ENCODE measurements at regions not wholly inside any gene's neighbourhood (a gene's known extent, or its start where the extent isn't known, plus 50 kb on each side); places are given as distances from the start of the nearest gene placed in this dataset.

- no peaks in the 10 kb centered on the region for H3K27me3 ChIP-seq
- no peak overlapping the region for H3K4me3 ChIP-seq
- no peaks in the 10 kb centered on the region for H3K4me1 ChIP-seq
- DNase-seq (ENCODE audit: low spot score), result no peak
- no peak overlapping the region for H3K27ac ChIP-seq
- H3K36me3 ChIP-seq, result no peaks in the 10 kb centered on the region
- TF ChIP-seq CTCF (IDR thresholded peaks at IDR 0.05), result no peak
- no peaks in the 10 kb centered on the region for H3K9me3 ChIP-seq
These were observed 492.0 kb upstream of the NRSN1 start for GRCh38 chr6:23633996-23634395.

DNA sequence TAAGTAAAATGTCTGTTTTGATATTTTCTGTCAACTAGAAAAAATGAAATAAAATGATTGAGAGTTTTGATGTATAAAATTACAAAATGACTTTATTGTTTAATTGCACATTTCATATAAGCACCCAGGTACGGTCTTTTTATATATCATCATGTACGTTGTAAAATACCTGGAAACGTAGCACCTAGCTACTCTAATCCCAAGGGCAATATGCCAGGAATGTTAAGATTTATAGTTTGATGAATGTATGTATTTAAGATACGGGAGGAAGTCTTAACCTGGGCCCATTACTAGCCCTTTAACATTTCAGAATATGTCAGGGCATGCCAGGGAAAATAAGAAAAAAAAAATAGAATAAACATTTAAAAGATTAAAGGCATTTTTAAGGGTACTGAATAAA lies 490.9 kb upstream of the NRSN1 start:
- TF ChIP-seq CTCF (IDR thresholded peaks at IDR 0.05), result no peak
- H3K27me3 ChIP-seq, result no peaks in the 10 kb centered on the region
- H3K4me1 ChIP-seq, result no peaks in the 10 kb centered on the region
- H3K36me3 ChIP-seq, result no peaks in the 10 kb centered on the region
- H3K4me3 ChIP-seq, result no peak overlapping the region
- no peak for DNase-seq (ENCODE audit: low spot score)
- H3K9me3 ChIP-seq, result no peaks in the 10 kb centered on the region
- no peak overlapping the region for H3K27ac ChIP-seq

GRCh38 chr6:23637296-23637695 lies 488.7 kb upstream of the NRSN1 start:
- Histone ChIP-seq H3K4me3 (no peak overlapping the region), H3K4me1 (no peaks in the 10 kb centered on the region), H3K36me3 (no peaks in the 10 kb centered on the region), H3K9me3 (no peaks in the 10 kb centered on the region), H3K27me3 (no peaks in the 10 kb centered on the region), H3K27ac (no peak overlapping the region)
- TF ChIP-seq CTCF (IDR thresholded peaks at IDR 0.05), result no peak
- DNase-seq (ENCODE audit: low spot score), result no peak

DNA sequence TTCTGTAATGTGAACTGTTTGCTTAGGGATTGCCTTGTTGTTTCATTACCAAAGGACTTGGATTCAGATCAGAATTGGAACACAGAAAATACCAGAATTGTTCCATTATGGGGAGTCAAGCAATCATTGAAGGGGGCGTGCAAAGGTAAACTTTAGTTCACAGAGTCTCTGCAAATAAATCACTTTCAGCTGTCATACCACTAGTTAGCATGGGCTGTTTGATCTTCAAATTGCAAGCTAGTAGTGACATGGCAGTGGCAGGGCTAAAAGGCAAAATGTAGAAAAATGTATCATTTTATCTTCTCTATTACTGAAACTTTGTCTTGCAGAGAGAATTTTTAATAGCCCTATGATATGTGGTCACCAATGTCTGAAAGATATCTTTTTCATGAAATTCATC lies 483.2 kb upstream of the NRSN1 start:
- Histone ChIP-seq H3K27ac (no peak overlapping the region), H3K27me3 (no peaks in the 10 kb centered on the region), H3K4me1 (no peaks in the 10 kb centered on the region), H3K4me3 (no peak overlapping the region), H3K36me3 (no peaks in the 10 kb centered on the region), H3K9me3 (no peaks in the 10 kb centered on the region)
- DNase-seq (ENCODE audit: low spot score), result no peak
- TF ChIP-seq CTCF (IDR thresholded peaks at IDR 0.05), result no peak

DNA sequence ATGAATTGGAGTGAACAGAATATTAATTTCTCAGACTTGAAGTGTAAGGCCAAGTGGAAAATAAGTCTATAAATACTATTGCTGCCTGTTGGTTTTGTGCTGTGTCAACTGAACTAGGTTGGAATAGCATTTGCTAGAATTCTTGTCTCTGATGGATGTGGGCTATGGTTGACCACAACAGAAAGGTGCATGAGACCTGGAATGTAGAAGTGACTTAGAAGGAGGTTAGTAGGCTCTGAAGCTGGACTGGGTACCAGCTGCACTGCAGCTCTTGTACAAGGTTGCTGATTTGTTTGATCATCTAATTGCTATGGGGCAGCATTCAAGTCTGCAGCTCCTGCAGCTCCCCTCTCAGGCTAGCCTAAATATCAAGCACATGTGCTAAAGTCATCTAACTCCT lies 479.0 kb upstream of the NRSN1 start:
- Histone ChIP-seq H3K9me3 (no peaks in the 10 kb centered on the region), H3K36me3 (no peaks in the 10 kb centered on the region), H3K4me1 (no peaks in the 10 kb centered on the region), H3K27me3 (no peaks in the 10 kb centered on the region), H3K27ac (no peak overlapping the region), H3K4me3 (no peak overlapping the region)
- DNase-seq (ENCODE audit: low spot score), result no peak
- TF ChIP-seq CTCF (IDR thresholded peaks at IDR 0.05), result no peak

DNA sequence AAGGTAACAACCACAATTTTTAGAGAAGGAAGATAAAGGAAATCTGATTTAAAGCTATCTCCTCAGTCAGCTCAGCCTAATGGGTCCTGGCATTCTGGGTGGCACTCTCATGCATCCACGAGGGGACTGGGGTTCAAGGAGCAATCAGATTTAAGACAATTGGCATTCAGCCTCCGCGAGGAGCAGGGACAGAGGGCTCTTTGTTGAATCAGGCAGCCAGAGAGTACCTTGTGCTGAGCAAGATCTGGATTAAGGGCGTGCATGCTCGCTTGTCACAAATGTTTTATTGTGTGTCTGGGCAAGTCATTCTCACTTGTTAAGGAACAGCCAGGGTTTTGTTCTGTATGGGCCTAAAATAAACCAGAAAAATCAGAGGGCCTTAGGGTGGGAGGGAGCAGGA lies 475.3 kb upstream of the NRSN1 start:
- DNase-seq (ENCODE audit: low spot score), result no peak
- Histone ChIP-seq H3K9me3 (no peaks in the 10 kb centered on the region), H3K27me3 (no peaks in the 10 kb centered on the region), H3K4me1 (no peaks in the 10 kb centered on the region), H3K36me3 (no peaks in the 10 kb centered on the region), H3K4me3 (no peak overlapping the region), H3K27ac (no peak overlapping the region)
- TF ChIP-seq CTCF (IDR thresholded peaks at IDR 0.05), result no peak

Measured in right atrium auricular region (tissue), 2 donors.